NT2/D1 (cell line): ENCODE measurements at regions not wholly inside any gene's neighbourhood (a gene's known extent, or its start where the extent isn't known, plus 50 kb on each side); places are given as distances from the start of the nearest gene placed in this dataset.

Source experiments
- SUZ12 ChIP-seq: IDR thresholded peaks from 2 replicates; pipeline ENCODE4 v1.6.1; 2011; ENCODE audit not compliant: insufficient read length, insufficient read depth; ENCODE audit errors: extremely low read depth
- YY1 ChIP-seq: IDR thresholded peaks from 2 replicates; pipeline ENCODE4 v1.6.1; 2011; ENCODE audit not compliant: insufficient read length, insufficient read depth

GRCh38 chr2:209044307-209044706, 379.5 kb upstream of the MAP2 start:
- TF ChIP-seq YY1, result no peak
- no peak for TF ChIP-seq SUZ12
